Tibial nerve (tissue), 4 donors: ENCODE measurements at regions not wholly inside any gene's neighbourhood (a gene's known extent, or its start where the extent isn't known, plus 50 kb on each side); places are given as distances from the start of the nearest gene placed in this dataset.

Experiments used
- CTCF ChIP-seq, 5 experiments: fragments of 200-600 bp in 3 of 5; fragments of 450-650 bp in 2 of 5; sonication (generic) in 3 of 5; IDR thresholded peaks; one replicate each; pipeline ENCODE4 v1.5.1; 2016 to 2019; ENCODE audit warnings: antibody characterized with exemption in 5 of 5, mild to moderate bottlenecking in 3 of 5, moderate library complexity in 2 of 5
- EP300 ChIP-seq, 2 donors: sonication (generic); formaldehyde crosslinking; IDR thresholded peaks; one replicate each; pipeline ENCODE4 v1.6.1; 2017; ENCODE audit warnings: antibody characterized with exemption in 2 of 2, mild to moderate bottlenecking in 1 of 2
- POLR2A ChIP-seq, 2 donors: fragments of 450-650 bp; IDR thresholded peaks; one replicate each; pipeline ENCODE4 v1.6.1; 2017; ENCODE audit warnings: antibody characterized with exemption in 2 of 2, mild to moderate bottlenecking in 2 of 2, moderate library complexity in 2 of 2

- TF ChIP-seq CTCF (IDR thresholded peaks at IDR 0.05) (no peak), POLR2A (IDR thresholded peaks at IDR 0.05) (no peak), EP300 (IDR thresholded peaks at IDR 0.05) (no peak)
Measured at GRCh38 chr9:13809401-13809800, 504.5 kb downstream of the NFIB start.
